GM12892 (cell line): ENCODE measurements at regions not wholly inside any gene's neighbourhood (a gene's known extent, or its start where the extent isn't known, plus 50 kb on each side); places are given as distances from the start of the nearest gene placed in this dataset.

ENCODE experiments used
- POLR2A ChIP-seq: IDR thresholded peaks from 2 replicates; pipeline ENCODE4 v1.6.1; 2011; ENCODE audit warnings: low read depth, low read length, control low read depth
- POLR2AphosphoS5 ChIP-seq: IDR thresholded peaks from 2 replicates; pipeline ENCODE4 v1.6.1; 2011; ENCODE audit warnings: low read depth, low read length, control low read depth
- TAF1 ChIP-seq: IDR thresholded peaks from 2 replicates; pipeline ENCODE4 v1.6.1; 2011; ENCODE audit warnings: low read depth, mild to moderate bottlenecking, control low read depth, low read length, borderline replicate concordance

DNA sequence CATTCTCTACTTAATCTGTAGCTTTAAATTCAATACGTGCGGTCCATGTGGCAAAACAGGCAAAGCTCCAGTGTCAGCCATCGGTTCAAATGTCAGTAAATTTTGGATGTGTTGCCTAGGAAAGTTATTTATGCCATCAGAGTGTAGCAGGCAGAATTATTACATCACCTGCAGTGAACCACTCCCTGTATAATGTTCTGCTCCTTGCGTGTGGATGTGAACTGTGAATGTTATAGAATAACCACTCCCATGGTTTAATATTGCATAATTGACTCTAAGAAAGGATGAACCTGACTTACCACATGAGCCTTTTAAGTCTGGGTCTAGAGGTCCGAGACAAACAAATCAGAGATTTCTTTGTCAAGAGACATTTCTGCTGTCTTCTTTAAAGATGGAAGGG is 145.5 kb downstream of the GOLIM4 start:
- TF ChIP-seq POLR2A, result no peak
- no peak for TF ChIP-seq POLR2AphosphoS5
- TF ChIP-seq TAF1, result no peak
